ENCODE measurements at regions not wholly inside any gene's neighbourhood (a gene's known extent, or its start where the extent isn't known, plus 50 kb on each side); places are given as distances from the start of the nearest gene placed in this dataset.

- ChIA-PET POLR2A (no interaction called here), CTCF (no interaction called here)
- no peaks in the 10 kb centered on the region for H3K4me1 ChIP-seq (ENCODE audit: control insufficient read depth, extremely low read depth, insufficient read depth, low read length)
- H3K9me1 ChIP-seq (replicated peaks; ENCODE audit: control insufficient read depth, extremely low read depth, insufficient read depth, low read length): no peaks in the 10 kb centered on the region
- dilution Hi-C loops (cut with MboI; ENCODE audit: extremely low pct_ligation_motif_present, low sequenced_read_pairs) (no loop called here), intact Hi-C loops (cut with micrococcal nuclease) (no loop called here)
- H3K9ac ChIP-seq (replicated peaks; ENCODE audit: extremely low read depth, insufficient read depth, low read length): no peak overlapping the region
- FAIRE-seq (no peak), DNase-seq (ENCODE audit: low read depth, low spot score) (no peak)
- no peaks in the 10 kb centered on the region for H3K79me2 ChIP-seq (ENCODE audit: control insufficient read depth, insufficient read depth, low read length)
- H3K4me2 ChIP-seq (ENCODE audit: insufficient read depth, low read length): no peak overlapping the region
- no TSS peak for BruUV-seq (replicated peaks)
- H3K27me3 ChIP-seq (ENCODE audit: control insufficient read depth in 2 of 2, insufficient read depth in 2 of 2, low read length in 2 of 2): no peaks in the 10 kb centered on the region
- no peak overlapping the region for H2AFZ ChIP-seq (ENCODE audit: low read depth, low read length)
- H4K20me1 ChIP-seq (replicated peaks; ENCODE audit: control insufficient read depth, extremely low read depth, insufficient read depth, low read length): no peaks in the 10 kb centered on the region
- no peak overlapping the region for H3K4me3 ChIP-seq (replicated peaks in 1 of 3; ENCODE audit: insufficient read depth in 1 of 3, low read depth in 1 of 3, low read length in 3 of 3)
- H3K9me3 ChIP-seq (replicated peaks; ENCODE audit: control insufficient read depth, insufficient read depth, low read length): no peaks in the 10 kb centered on the region
- no peaks in the 10 kb centered on the region for H3K36me3 ChIP-seq (ENCODE audit: control insufficient read depth in 2 of 2, extremely low read depth in 1 of 2, insufficient read depth in 2 of 2, low read length in 2 of 2)
- no peak overlapping the region for H3K27ac ChIP-seq (ENCODE audit: insufficient read depth, low read depth, low read length)
- no peak for TF ChIP-seq CTCF (IDR thresholded peaks at IDR 0.05; ENCODE audit: extremely low read depth in 1 of 2, insufficient read depth in 1 of 2, low read depth in 1 of 2, low read length in 2 of 2)
- TF ChIP-seq EZH2 (IDR thresholded peaks at IDR 0.05; ENCODE audit: borderline replicate concordance, low read depth, low read length, severe bottlenecking): no peak
- no peak for TF ChIP-seq MAX (IDR thresholded peaks at IDR 0.05; ENCODE audit: insufficient read depth, insufficient read length)
- no peak for TF ChIP-seq FOS (IDR thresholded peaks at IDR 0.05; ENCODE audit: borderline replicate concordance, insufficient read depth, low read length)
- no peak for TF ChIP-seq POLR2AphosphoS5 (IDR thresholded peaks at IDR 0.05; ENCODE audit: insufficient read depth, low read depth, low read length)
- TF ChIP-seq POLR2A (IDR thresholded peaks at IDR 0.05; ENCODE audit: low read depth, low read length): no peak
- no peak for TF ChIP-seq JUN (IDR thresholded peaks at IDR 0.05; ENCODE audit: borderline replicate concordance, insufficient read depth, insufficient read length, low read depth)
- no peak for TF ChIP-seq MYC (IDR thresholded peaks at IDR 0.05; ENCODE audit: low read depth, low read length)
- TF ChIP-seq GATA2 (IDR thresholded peaks at IDR 0.05; ENCODE audit: insufficient read depth, insufficient read length, low read depth, low read length): no peak
These were observed 921.9 kb downstream of the CCDC85A start for GRCh38 chr2:57105694-57106093.

Data from endothelial cell of umbilical vein (primary cell).